Natural killer cell (primary cell): ENCODE measurements at regions not wholly inside any gene's neighbourhood (a gene's known extent, or its start where the extent isn't known, plus 50 kb on each side); places are given as distances from the start of the nearest gene placed in this dataset.

Experiments
- ATAC-seq, 3 donors: fragments of 150-1000 bp in 2 of 3; fragments of 200-7000 bp in 1 of 3; cut with Tn5 transposase; 1 replicate in 1 of 3; 2 replicates in 2 of 3; pipeline ENCODE4 v1.10.0; 2021; ENCODE audit warnings: mild to moderate bottlenecking in 2 of 3, moderate library complexity in 2 of 3
- DNase-seq, 2 donors: peaks; one replicate each; pipeline versions ENCODE4 v3.0.0 to v3.0.0-alpha.2; 2013 to 2021; ENCODE audit warnings: mixed read lengths in 1 of 2
- H3K27ac ChIP-seq: one replicate; pipeline ENCODE4 v1.5.1; 2013; ENCODE audit warnings: mild to moderate bottlenecking, low read length
- H3K27me3 ChIP-seq: one replicate; pipeline ENCODE4 v1.6.1; 2013; ENCODE audit warnings: low read length; ENCODE audit not compliant: control insufficient read depth, insufficient read depth
- H3K36me3 ChIP-seq: one replicate; pipeline ENCODE4 v1.6.1; 2013; ENCODE audit warnings: low read length; ENCODE audit not compliant: control insufficient read depth, insufficient read depth
- H3K4me1 ChIP-seq: one replicate; pipeline ENCODE4 v1.6.1; 2013; ENCODE audit warnings: low read length; ENCODE audit not compliant: control insufficient read depth, insufficient read depth
- H3K4me3 ChIP-seq: one replicate; pipeline ENCODE4 v1.5.1; 2013; ENCODE audit warnings: low read length
- H3K9me3 ChIP-seq: one replicate; pipeline ENCODE4 v1.6.1; 2013; ENCODE audit warnings: low read length; ENCODE audit not compliant: control insufficient read depth, insufficient read depth
- H3K27ac Mint-ChIP-seq, 2 donors: one replicate each; pipeline ENCODE4 v1.8.0; 2022; ENCODE audit warnings: mild to moderate bottlenecking in 2 of 2, mixed read lengths in 2 of 2, moderate library complexity in 1 of 2
- H3K27me3 Mint-ChIP-seq, 2 donors: one replicate each; pipeline ENCODE4 v1.8.0; 2022; ENCODE audit warnings: low read depth in 2 of 2, mixed read lengths in 2 of 2
- H3K36me3 Mint-ChIP-seq: one replicate; pipeline ENCODE4 v1.8.0; 2022; ENCODE audit warnings: mixed read lengths
- H3K4me1 Mint-ChIP-seq, 2 donors: one replicate each; pipeline ENCODE4 v1.8.0; 2022; ENCODE audit warnings: mixed read lengths in 2 of 2
- H3K4me3 Mint-ChIP-seq: one replicate; pipeline ENCODE4 v1.8.0; 2022; ENCODE audit warnings: mild to moderate bottlenecking, moderate library complexity, mixed read lengths
- H3K9me3 Mint-ChIP-seq, 2 donors: one replicate each; pipeline ENCODE4 v1.8.0; 2022; ENCODE audit warnings: mixed read lengths in 2 of 2
- CTCF ChIP-seq: fragments of 200-600 bp; IDR thresholded peaks from one replicate; pipeline ENCODE4 v1.8.0; 2022; ENCODE audit warnings: antibody characterized with exemption
- WGBS: methylation state at CpG from one replicate; pipeline ENCODE4 v1.1.7; 2013; ENCODE audit warnings: missing lambda C conversion rate; ENCODE audit not compliant: insufficient coverage; 5-methylcytosine and 5-hydroxymethylcytosine counted together
- intact Hi-C: fragments of 100-400 bp; cut with micrococcal nuclease; formaldehyde crosslinking; loops from one replicate; pipeline ENCODE4 v1.14.2; 2022

GRCh38 chr2:221104361-221104811, 467.7 kb downstream of the EPHA4 start:
- TF ChIP-seq CTCF = no peak
- no peak overlapping the region for H3K27ac ChIP-seq
- H3K4me1 Mint-ChIP-seq = peaks cover 6 to 14% of the 10 kb centered on the region in 2 donors

GRCh38 chr2:221106241-221106640, 465.9 kb downstream of the EPHA4 start:
- H3K36me3 ChIP-seq = no peaks in the 10 kb centered on the region
- 83% methylated on average over 1 of the region's 3 CpGs for WGBS
- no peak overlapping the region for H3K4me3 ChIP-seq
- H3K9me3 Mint-ChIP-seq = no peaks in the 10 kb centered on the region
- DNase-seq = no peak
- H3K36me3 Mint-ChIP-seq = no peaks in the 10 kb centered on the region
- no peaks in the 10 kb centered on the region for H3K4me1 ChIP-seq
- H3K9me3 ChIP-seq = no peaks in the 10 kb centered on the region
- no peak overlapping the region for H3K27ac ChIP-seq
- peaks cover 6 to 14% of the 10 kb centered on the region in 2 donors for H3K4me1 Mint-ChIP-seq
- H3K27me3 ChIP-seq = no peaks in the 10 kb centered on the region
- no peak overlapping the region for H3K27ac Mint-ChIP-seq
- no peak for TF ChIP-seq CTCF
- no peak for ATAC-seq
- peaks cover 0 to 5% of the 10 kb centered on the region in 2 donors for H3K27me3 Mint-ChIP-seq
- H3K4me3 Mint-ChIP-seq = no peak overlapping the region
- intact Hi-C loops = no loop called here

More at GRCh38 chr2:221104361-221104811, 467.7 kb downstream of the EPHA4 start:
- intact Hi-C loops = no loop called here
- Histone ChIP-seq H3K4me3 (no peak overlapping the region), H3K36me3 (no peaks in the 10 kb centered on the region), H3K9me3 (no peaks in the 10 kb centered on the region), H3K27me3 (no peaks in the 10 kb centered on the region), H3K4me1 (no peaks in the 10 kb centered on the region)
- Mint-ChIP-seq H3K27ac (peak overlapping the region in 1 of 2 donors; percentile 47), H3K36me3 (no peaks in the 10 kb centered on the region), H3K27me3 (peaks cover 0 to 5% of the 10 kb centered on the region in 2 donors), H3K4me3 (peak overlapping the region; percentile 10), H3K9me3 (no peaks in the 10 kb centered on the region)
- DNase-seq = no peak
- ATAC-seq = peak in 1 of 3 donors; percentile 36
- WGBS = 26% methylated on average over 12 of the region's 12 CpGs

GRCh38 chr2:221107424-221107823, 464.7 kb downstream of the EPHA4 start:
- intact Hi-C loops = no loop called here
- H3K27me3 ChIP-seq = no peaks in the 10 kb centered on the region
- Mint-ChIP-seq H3K4me3 (no peak overlapping the region), H3K27ac (no peak overlapping the region), H3K27me3 (peaks cover 0 to 5% of the 10 kb centered on the region in 2 donors), H3K4me1 (peaks cover 6 to 14% of the 10 kb centered on the region in 2 donors), H3K9me3 (no peaks in the 10 kb centered on the region), H3K36me3 (no peaks in the 10 kb centered on the region)
- no peaks in the 10 kb centered on the region for H3K36me3 ChIP-seq
- no peak overlapping the region for H3K4me3 ChIP-seq
- H3K27ac ChIP-seq = no peak overlapping the region
- no peak for TF ChIP-seq CTCF
- no peaks in the 10 kb centered on the region for H3K9me3 ChIP-seq
- ATAC-seq = no peak
- H3K4me1 ChIP-seq = no peaks in the 10 kb centered on the region
- no CpG with 5 or more reads among the region's 1 CpG for WGBS
- no peak for DNase-seq

- no peaks in the 10 kb centered on the region for H3K27me3 ChIP-seq
- Mint-ChIP-seq H3K36me3 (no peaks in the 10 kb centered on the region), H3K9me3 (no peaks in the 10 kb centered on the region), H3K27me3 (peaks cover 0 to 2% of the 10 kb centered on the region in 2 donors), H3K4me3 (no peak overlapping the region), H3K27ac (no peak overlapping the region), H3K4me1 (peaks cover 3% of the 10 kb centered on the region in 2 donors)
- no peak for DNase-seq
- no peaks in the 10 kb centered on the region for H3K36me3 ChIP-seq
- H3K4me3 ChIP-seq = no peak overlapping the region
- intact Hi-C loops = no loop called here
- H3K27ac ChIP-seq = no peak overlapping the region
- no peak for ATAC-seq
- H3K4me1 ChIP-seq = no peaks in the 10 kb centered on the region
- TF ChIP-seq CTCF = no peak
- no peaks in the 10 kb centered on the region for H3K9me3 ChIP-seq
Observed at GRCh38 chr2:221109552-221109951, 462.6 kb downstream of the EPHA4 start.
